HG03520 (cell line): ENCODE measurements at regions not wholly inside any gene's neighbourhood (a gene's known extent, or its start where the extent isn't known, plus 50 kb on each side); places are given as distances from the start of the nearest gene placed in this dataset.

Source experiments
- ATAC-seq: cut with Tn5 transposase; IDR thresholded peaks from one replicate; pipeline ENCODE4 v1.9.1; 2021; ENCODE audit warnings: mild to moderate bottlenecking, moderate library complexity; ENCODE audit not compliant: unreplicated experiment

- no peak for ATAC-seq
These were observed 501.0 kb downstream of the GADD45G start for GRCh38 chr9:90105773-90106172.

GRCh38 chr9:90107040-90107725 lies 502.4 kb downstream of the GADD45G start:
- ATAC-seq = no peak

- ATAC-seq = no peak
These were observed 503.2 kb downstream of the GADD45G start for GRCh38 chr9:90107726-90108655.

GRCh38 chr9:90112788-90113187 lies 508.0 kb downstream of the GADD45G start:
- no peak for ATAC-seq

- no peak for ATAC-seq
These were observed 510.0 kb downstream of the GADD45G start for GRCh38 chr9:90114641-90115425.

GRCh38 chr9:90121762-90122161 lies 517.0 kb downstream of the GADD45G start:
- no peak for ATAC-seq

GRCh38 chr9:90124961-90125360 lies 517.7 kb downstream of the DIRAS2 start:
- ATAC-seq = no peak

- no peak for ATAC-seq
These were observed 514.7 kb downstream of the DIRAS2 start for GRCh38 chr9:90127923-90128322.

GRCh38 chr9:90128587-90129190 lies 513.9 kb downstream of the DIRAS2 start:
- ATAC-seq = no peak

- no peak for ATAC-seq
These were observed 513.2 kb downstream of the DIRAS2 start for GRCh38 chr9:90129446-90129845.

- ATAC-seq = no peak
These were observed 511.1 kb downstream of the DIRAS2 start for GRCh38 chr9:90131568-90131967.

GRCh38 chr9:90132866-90133265 lies 509.8 kb downstream of the DIRAS2 start:
- ATAC-seq = no peak

GRCh38 chr9:90137801-90138200 lies 504.8 kb downstream of the DIRAS2 start:
- no peak for ATAC-seq

GRCh38 chr9:90140131-90140818 lies 502.3 kb downstream of the DIRAS2 start:
- ATAC-seq = no peak

GRCh38 chr9:90141723-90142122 lies 500.9 kb downstream of the DIRAS2 start:
- ATAC-seq = no peak

GRCh38 chr9:90142580-90142979 lies 500.0 kb downstream of the DIRAS2 start:
- no peak for ATAC-seq

GRCh38 chr9:90147426-90147825 lies 495.2 kb downstream of the DIRAS2 start:
- ATAC-seq = no peak

- ATAC-seq = no peak
These were observed 486.3 kb downstream of the DIRAS2 start for GRCh38 chr9:90156318-90156717.

GRCh38 chr9:90162326-90162725 lies 480.3 kb downstream of the DIRAS2 start:
- ATAC-seq = no peak

GRCh38 chr9:90162819-90163218 lies 479.8 kb downstream of the DIRAS2 start:
- no peak for ATAC-seq
